ENCODE measurements at regions not wholly inside any gene's neighbourhood (a gene's known extent, or its start where the extent isn't known, plus 50 kb on each side); places are given as distances from the start of the nearest gene placed in this dataset.
"Not testable (repeated sequence)": the region's sequence is repeated elsewhere in the genome, so short reads cannot be mapped to it uniquely, and the experiment has no call there.

DNA sequence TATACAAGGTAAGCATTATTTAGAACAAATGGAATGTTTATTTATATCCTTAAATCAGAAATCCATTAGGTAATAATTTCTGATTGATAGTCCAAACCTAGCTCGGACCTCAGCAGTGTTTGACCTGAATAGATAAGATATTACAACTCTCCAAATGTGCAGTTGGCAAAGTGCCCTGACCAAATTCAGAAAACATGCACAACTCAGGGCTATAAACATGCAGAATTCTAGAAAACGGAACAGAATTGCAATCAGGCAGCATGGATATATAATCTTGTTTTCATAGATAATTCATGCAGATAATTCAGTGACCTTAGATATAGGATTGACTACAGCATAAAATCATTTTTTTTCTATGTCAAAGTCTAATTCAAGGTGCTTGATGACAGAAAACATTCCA is 626.6 kb upstream of the CITED2 start:
- DNase-seq (ENCODE audit: low read depth): no peak

DNA sequence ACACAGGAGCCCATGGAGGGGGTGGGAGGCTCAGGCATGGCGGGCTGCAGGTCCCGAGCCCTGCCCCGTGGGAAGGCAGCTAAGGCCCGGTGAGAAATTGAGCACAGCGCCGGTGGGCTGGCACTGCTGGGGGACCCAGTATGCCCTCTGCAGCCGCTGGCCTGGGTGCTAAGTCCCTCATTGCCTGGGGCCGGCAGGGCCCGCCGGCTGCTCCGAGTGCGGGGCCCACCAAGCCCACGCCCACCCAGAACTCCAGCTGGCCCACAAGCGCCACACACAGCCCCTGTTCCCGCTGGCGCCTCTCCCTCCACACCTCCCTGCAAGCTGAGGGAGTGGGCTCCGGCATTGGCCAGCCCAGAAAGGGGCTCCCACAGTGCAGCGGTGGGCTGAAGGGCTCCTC is 625.2 kb upstream of the CITED2 start:
- not testable (repeated sequence) for DNase-seq (ENCODE audit: low read depth)

- not testable (repeated sequence) for DNase-seq (ENCODE audit: low read depth)
Measured at GRCh38 chr6:139998478-139998877, 624.0 kb upstream of the CITED2 start.

DNA sequence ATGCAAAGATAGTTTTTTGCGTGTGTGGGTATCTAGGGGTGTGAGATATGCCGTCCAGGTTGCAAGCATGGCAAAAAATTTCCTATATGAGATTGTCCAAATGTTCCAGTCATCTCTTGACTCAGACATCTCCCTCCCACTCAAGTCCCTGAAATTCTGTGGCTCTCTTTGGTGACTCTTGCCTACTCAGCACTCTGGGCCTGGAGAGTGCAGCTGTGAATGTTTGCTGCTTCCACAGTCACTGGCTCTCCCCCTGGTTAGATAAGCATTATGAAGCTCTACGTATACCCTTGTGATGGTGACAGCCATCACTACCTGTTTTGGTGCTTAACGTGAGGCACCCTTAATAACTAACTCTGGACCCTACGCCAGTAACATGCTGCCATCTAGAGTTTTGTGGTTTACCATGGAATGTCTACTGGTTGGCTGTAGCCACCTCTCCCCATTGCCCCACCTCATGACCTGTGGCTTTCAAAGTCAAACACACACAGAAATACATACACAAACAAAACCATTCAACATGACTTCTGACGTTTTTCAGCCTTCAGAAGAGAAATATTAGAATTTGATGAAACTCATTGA is 621.9 kb upstream of the CITED2 start:
- no peak for DNase-seq (ENCODE audit: low read depth)

DNA sequence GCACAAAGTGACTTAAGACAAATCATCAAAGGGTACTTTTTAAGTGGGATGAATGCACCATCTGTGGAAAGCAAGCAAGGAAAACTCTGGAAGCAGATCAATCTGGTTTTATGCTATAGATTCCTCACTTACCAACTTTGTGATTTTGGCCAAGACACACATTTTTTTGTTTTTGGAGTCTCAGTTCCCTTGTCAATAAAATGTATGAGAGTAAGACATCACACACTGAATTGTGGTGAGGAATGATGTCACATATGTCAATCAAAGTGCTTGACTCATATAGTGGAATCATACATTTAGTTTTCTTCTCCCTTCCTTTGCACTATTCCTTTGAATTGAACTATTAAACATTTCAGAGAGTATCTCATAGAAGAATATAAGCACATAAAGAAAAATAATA is 620.5 kb upstream of the CITED2 start:
- DNase-seq (ENCODE audit: low read depth): no peak

- DNase-seq (ENCODE audit: low read depth): no peak
Measured at GRCh38 chr6:139990856-139991465, 616.5 kb upstream of the CITED2 start.

DNA sequence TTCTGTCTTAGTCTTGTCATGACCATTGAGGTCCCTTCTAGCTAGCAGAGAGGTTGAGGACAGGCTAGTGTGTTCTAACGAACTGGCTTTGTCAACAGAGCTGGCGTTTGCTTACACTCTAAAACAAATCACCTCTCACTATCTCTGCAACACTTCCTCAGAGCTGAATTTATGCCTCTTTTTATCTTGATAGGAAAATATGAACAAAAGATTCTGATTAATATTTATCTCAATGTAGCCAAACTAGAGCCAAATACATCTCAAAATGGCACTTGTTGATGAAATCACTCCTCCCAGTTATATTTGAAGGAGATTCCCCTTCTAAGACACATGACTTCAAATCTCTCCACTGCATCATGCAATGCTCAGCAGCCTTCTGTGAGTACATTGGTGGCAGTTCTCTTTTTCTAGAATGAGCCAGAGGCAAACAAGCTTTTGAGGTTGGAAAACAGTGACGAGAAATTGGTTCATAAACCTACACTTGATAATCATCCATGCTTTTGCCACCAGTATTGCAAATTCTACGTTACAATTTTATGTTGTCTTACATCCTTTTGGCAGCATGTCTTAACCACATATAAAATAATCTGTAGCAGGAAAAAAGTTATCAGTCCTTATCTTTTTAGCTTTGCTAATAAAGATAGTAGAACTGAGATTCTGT is 615.7 kb upstream of the CITED2 start:
- DNase-seq (ENCODE audit: low read depth): no peak

- no peak for DNase-seq (ENCODE audit: low read depth)
Measured at GRCh38 chr6:139988685-139989084, 614.2 kb upstream of the CITED2 start.

DNA sequence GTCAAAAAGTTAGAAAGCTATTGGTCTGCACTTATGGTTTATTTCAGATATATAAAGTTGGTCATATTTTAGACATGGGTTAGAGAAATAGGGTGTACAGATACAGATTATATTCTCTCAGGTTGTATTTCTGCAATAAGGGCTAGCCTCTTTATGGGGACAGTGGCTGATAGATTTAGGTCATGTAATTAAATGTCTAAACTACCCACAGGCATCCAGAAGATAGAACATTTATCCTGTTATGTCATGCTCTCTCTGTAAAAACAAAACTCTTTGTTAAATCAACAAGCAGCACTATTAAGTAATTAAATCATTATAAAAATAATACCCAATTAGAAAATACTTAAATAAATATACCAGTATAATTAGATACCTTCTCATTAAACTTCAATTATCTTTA is 612.6 kb upstream of the CITED2 start:
- DNase-seq (ENCODE audit: low read depth): no peak

DNA sequence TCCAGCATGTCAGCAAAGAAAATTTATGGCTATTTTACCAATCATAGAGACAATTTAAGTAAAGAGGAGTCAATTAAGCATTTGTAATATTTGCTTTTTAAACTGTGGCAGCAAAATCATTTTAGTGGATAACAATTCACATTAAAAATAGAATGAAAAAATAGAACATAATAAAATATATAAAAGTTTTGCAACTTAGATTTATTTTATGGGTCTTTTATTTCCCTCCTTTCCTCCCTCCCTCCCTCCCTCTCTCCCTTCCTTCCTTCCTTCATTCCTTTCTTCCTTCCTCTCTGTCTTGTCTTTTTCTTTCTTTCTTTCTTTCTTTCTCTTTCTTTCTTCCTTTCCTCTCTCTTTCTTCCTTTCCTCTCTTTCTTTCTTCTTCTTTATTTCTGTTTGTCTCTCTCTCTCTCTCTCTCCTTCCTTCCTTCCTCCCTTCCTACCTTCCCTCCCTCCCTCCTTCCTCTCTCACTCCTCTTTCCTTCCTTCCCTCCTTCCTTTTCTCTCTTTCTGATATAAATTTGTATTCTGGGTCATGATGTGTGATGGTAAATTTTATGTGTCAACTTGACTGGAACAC is 610.9 kb upstream of the CITED2 start:
- no peak for DNase-seq (ENCODE audit: low read depth)

GRCh38 chr6:139984317-139984716 is 609.9 kb upstream of the CITED2 start:
- no peak for DNase-seq (ENCODE audit: low read depth)

- DNase-seq (ENCODE audit: low read depth): no peak
Measured at GRCh38 chr6:139983555-139984276, 609.3 kb upstream of the CITED2 start.

DNA sequence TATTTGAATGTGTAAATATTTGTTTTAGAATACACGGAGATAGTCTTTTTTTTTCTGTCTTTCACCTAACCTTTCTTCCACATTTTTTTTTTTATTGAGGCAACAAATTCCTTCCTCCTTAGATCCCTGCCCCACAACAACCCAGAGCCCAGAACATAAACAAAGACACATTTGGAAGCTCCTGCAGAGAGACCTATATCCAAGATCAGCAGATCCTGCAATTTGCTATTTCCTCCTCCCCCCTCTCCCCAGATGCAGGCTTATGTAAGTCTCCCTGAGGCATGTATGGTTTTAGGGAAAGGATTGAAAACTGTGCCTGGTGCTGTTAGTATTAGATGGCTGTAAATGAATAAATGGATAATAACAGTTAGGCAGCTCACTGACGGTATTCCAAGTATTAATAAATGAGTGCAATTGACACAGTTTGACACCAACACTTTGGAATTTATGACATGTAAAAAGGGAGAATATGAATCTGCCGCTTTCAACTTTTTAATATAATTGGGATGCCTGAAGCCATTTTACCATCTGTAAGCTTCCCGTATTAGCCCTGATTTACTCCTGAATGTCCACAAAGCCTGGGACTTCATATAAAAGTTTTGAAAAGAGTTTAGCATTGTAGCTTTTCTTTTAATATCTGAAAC is 608.3 kb upstream of the CITED2 start:
- DNase-seq (ENCODE audit: low read depth): no peak

DNA sequence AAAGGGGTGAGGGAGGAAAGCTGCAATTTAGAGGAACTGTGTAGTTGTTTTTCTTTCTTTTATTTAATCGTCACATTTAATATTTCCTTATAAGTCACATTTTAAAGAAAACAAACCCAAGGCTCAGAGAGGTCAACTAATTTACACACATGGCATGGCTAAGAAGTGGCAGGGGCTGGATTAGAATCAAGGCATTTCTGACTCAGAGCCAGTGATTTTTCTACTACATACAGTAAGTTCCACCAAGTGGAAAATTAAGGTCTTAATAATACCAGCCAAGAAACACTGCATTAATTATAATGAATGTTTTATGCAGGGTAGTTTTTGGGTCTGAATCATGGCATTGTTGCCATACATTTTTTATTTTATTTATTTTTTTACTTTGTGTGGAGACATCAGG is 607.7 kb upstream of the CITED2 start:
- no peak for DNase-seq (ENCODE audit: low read depth)

- DNase-seq (ENCODE audit: low read depth): no peak
Measured at GRCh38 chr6:139981768-139982181, 607.3 kb upstream of the CITED2 start.

- DNase-seq (ENCODE audit: low read depth): no peak
Measured at GRCh38 chr6:139981066-139981624, 606.7 kb upstream of the CITED2 start.

DNA sequence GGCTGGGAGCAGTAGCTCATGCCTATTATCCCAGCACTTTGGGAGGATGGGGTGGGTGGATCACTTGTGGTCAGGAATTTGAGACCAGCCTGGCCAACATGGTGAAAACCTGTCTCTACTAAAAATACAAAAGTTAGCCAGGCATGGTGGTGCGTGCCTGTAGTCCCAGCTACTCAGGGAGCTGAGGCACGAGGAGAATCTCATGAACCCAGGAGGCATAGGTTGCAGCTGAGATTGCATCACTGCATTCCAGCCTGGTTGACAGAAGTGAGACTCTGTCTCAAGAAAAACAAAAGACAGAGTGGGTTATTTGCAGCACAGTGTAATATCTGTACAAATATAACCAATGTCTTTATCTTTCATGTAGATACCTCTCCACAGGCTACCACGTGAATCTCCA is 606.2 kb upstream of the CITED2 start:
- not testable (repeated sequence) for DNase-seq (ENCODE audit: low read depth)

- DNase-seq (ENCODE audit: low read depth): no peak
Measured at GRCh38 chr6:139979021-139979725, 604.7 kb upstream of the CITED2 start.

- DNase-seq (ENCODE audit: low read depth): no peak
Measured at GRCh38 chr6:139977887-139978332, 603.5 kb upstream of the CITED2 start.

GRCh38 chr6:139973669-139974344 is 599.4 kb upstream of the CITED2 start:
- no peak for DNase-seq (ENCODE audit: low read depth)

Data from forelimb muscle (tissue), 1 donor.